Mononuclear cell (primary cell): ENCODE measurements at regions not wholly inside any gene's neighbourhood (a gene's known extent, or its start where the extent isn't known, plus 50 kb on each side); places are given as distances from the start of the nearest gene placed in this dataset.

ENCODE experiments used
- H3K27me3 ChIP-seq: 2 replicates; pipeline ENCODE4 v1.6.0; 2011; ENCODE audit warnings: low read length, control low read depth; ENCODE audit not compliant: insufficient read depth
- H3K4me1 ChIP-seq: 2 replicates; pipeline ENCODE4 v1.5.1; 2011; ENCODE audit warnings: mild to moderate bottlenecking, low read length, control low read depth; ENCODE audit not compliant: insufficient read depth
- H3K4me3 ChIP-seq: 2 replicates; pipeline ENCODE4 v1.5.1; 2011; ENCODE audit warnings: mild to moderate bottlenecking, low read length, moderate library complexity
- H3K9me3 ChIP-seq: 2 replicates; pipeline ENCODE4 v1.5.1; 2011; ENCODE audit warnings: low read depth, mild to moderate bottlenecking, control low read depth, low read length

DNA sequence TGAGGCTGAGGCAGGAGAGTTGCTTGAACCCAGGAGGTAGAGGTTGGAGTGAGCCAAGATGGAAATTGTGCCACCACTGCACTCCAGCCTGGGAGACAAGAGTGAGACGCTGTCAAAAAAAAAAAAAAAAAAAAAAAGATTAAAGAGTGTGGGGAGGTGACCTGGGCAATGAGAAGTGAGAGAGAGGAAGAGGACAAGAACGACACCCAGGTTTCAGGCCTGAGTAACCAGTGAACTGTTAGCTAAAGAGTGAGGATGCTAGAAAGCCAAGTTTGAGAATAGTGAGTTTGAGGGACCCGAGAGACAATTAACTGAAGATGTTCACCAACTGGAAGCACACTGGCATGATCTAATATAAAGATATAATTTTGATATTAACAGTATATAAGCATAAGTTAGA lies 85.4 kb upstream of the TNFAIP3 start:
- Histone ChIP-seq H3K4me3 (no peak overlapping the region), H3K27me3 (no peaks in the 10 kb centered on the region), H3K9me3 (no peaks in the 10 kb centered on the region), H3K4me1 (peaks cover 9% of the 10 kb centered on the region)

DNA sequence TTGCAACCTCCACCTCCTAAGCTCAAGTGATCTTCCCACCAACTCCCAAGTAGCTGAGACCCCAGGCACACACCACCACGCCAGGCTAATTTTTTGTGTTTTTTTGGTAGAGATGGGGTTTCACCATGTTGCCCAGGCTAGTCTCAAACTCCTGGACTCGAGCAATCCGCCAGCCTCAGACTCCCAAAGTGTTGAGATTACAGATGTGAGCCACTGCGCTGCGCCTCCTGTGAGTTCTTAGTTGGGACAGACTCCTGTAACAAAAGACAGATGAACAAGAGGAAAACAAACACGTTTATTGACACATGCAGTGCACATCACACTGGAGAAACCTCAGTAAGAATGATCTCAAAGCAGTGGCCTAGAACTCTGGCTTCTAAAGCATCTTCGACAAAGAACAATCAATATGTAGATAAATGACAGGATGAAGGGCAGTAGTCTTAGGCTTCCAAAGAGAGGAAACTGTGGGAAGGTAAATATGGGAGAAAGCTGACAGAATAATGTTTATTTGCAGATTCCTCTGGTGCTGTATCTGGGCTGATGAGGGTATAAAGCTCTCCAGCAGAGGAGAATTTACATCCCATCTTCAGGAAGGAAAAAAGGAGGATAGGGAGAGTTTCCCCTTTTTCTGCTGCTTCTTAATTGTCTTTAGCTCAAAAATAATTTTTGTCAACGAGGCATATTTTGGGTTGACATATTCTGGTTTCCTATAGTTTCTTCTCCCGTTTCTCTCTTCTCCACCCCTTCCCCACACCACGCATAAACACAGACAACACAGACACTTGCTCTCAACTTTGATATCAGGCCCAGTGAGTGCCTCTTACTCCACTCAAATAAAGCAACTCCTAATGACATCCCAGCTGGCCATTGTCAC lies 84.7 kb upstream of the TNFAIP3 start:
- no peaks in the 10 kb centered on the region for H3K27me3 ChIP-seq
- H3K9me3 ChIP-seq, result no peaks in the 10 kb centered on the region
- peaks cover 9% of the 10 kb centered on the region for H3K4me1 ChIP-seq
- H3K4me3 ChIP-seq, result no peak overlapping the region

DNA sequence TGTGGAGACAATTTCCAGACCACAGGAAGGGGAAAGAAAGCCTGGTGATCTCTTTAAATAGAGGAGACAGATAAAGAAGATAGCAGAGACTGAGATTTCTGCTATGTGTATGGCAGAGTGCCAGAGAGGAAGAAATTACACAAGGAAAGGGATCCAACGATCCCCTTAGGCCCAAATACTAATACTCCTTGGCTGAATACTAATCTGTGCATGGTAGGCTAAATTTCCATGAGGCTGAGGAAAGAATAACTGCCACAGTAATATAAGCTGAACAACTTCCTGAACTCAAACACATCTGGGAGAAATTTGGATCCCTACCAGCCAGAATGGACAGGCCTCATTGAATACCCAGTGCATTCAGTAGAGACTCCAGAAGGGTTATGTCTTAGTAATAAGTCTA lies 83.3 kb upstream of the TNFAIP3 start:
- no peak overlapping the region for H3K4me3 ChIP-seq
- H3K4me1 ChIP-seq, result peaks cover 7% of the 10 kb centered on the region
- no peaks in the 10 kb centered on the region for H3K9me3 ChIP-seq
- H3K27me3 ChIP-seq, result no peaks in the 10 kb centered on the region

DNA sequence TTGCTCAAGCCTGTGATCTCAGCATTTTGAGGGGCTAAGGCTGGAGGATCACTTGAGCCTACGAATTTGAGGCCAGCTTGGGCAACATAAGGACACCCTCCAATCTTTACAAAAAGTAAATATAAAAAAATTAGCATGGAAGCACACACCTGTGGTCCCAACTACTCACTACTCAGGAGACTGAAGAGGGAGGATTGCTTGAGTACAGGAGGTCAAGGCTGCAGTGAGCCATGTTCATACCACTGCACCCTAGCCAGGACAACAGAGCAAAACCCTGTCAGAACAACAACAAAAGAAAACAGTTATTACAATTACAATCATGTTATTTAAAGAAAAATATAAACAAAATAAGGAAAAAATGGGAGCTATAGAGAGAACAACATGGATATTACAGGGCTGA lies 82.5 kb upstream of the TNFAIP3 start:
- Histone ChIP-seq H3K4me3 (no peak overlapping the region), H3K4me1 (peaks cover 7% of the 10 kb centered on the region), H3K9me3 (no peaks in the 10 kb centered on the region), H3K27me3 (no peaks in the 10 kb centered on the region)

DNA sequence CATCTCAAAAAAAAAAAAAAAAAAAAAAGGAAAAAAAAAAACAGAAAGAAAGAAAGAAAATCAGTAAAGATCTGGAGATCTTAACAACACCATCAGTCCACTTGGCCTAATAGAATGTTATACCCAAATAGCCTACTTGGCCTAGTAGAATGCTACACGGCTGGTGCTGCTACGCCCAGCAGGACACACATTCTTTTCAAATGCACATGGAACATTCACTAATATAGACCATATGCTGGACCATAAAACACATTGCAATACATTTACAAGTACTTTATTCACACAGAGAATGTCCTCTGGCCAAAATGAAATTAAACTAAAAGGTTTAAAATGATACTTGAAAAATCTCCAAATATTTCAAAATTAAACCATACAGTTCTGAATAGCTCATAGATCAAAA lies 80.0 kb upstream of the TNFAIP3 start:
- no peaks in the 10 kb centered on the region for H3K9me3 ChIP-seq

DNA sequence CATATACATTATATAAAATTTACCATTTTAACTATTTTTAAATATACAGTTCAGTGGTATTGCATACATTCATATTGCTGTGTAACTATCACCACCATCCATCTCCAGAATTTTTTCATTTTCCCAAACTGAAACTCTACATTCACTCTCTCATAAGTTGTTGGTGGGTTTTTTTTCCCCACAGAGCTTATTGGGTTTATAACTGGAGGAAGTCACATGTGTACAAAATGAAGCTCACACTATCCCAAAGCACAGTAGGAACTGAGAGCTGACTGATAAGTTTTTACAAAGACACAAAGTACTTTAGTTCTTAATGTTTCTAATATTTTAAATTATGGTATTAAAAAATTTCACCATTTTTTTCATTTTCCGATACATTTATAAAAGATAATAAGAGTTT lies 78.8 kb upstream of the TNFAIP3 start:
- H3K4me3 ChIP-seq, result no peak overlapping the region
- peaks cover 28% of the 10 kb centered on the region for H3K4me1 ChIP-seq
- H3K9me3 ChIP-seq, result no peaks in the 10 kb centered on the region
- no peaks in the 10 kb centered on the region for H3K27me3 ChIP-seq

More for the DNA sequence above, 80.0 kb upstream of the TNFAIP3 start:
- H3K4me1 ChIP-seq, result peaks cover 24% of the 10 kb centered on the region
- no peaks in the 10 kb centered on the region for H3K27me3 ChIP-seq
- no peak overlapping the region for H3K4me3 ChIP-seq

DNA sequence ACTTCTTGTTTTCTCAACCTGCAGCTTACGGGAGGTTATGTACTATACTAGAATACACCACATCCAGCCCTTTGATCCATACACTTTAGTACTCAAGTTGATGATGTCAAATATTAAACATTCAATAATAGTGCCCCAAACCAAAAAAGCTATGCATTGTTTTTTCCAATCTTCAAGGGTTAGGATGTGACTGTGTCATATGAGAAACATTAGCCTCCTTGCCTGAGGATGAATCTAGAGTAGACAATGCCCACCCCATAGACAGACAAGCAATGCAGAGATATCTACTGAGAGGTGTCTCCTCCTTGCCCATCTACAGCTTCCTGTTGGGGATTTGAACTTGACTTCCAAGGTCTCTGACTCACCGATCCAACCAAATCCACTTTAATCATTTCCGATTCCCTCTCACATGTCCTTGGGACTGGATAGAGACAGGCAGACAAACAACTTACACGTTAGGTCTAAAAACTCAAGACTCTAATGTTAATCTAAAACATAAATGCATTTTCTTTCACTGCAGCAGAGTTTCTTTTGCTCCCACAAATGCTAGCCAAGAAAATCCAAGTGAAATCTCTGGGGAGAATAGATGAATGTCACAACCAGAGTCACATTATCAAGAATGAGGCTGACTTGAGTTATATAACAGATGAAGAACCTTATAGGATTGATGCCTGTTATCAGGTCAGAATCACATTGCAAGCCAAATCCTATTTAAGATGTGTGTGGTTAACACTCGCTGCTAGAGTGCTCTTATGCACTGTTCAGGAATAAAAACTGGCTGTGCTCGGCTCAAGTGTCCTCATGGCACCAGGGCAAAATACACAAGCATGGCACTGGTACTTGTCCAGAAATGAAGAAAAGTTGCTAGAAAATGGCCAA lies 75.5 kb upstream of the TNFAIP3 start:
- Histone ChIP-seq H3K9me3 (no peaks in the 10 kb centered on the region), H3K4me3 (no peak overlapping the region), H3K4me1 (peaks cover 37% of the 10 kb centered on the region), H3K27me3 (no peaks in the 10 kb centered on the region)

DNA sequence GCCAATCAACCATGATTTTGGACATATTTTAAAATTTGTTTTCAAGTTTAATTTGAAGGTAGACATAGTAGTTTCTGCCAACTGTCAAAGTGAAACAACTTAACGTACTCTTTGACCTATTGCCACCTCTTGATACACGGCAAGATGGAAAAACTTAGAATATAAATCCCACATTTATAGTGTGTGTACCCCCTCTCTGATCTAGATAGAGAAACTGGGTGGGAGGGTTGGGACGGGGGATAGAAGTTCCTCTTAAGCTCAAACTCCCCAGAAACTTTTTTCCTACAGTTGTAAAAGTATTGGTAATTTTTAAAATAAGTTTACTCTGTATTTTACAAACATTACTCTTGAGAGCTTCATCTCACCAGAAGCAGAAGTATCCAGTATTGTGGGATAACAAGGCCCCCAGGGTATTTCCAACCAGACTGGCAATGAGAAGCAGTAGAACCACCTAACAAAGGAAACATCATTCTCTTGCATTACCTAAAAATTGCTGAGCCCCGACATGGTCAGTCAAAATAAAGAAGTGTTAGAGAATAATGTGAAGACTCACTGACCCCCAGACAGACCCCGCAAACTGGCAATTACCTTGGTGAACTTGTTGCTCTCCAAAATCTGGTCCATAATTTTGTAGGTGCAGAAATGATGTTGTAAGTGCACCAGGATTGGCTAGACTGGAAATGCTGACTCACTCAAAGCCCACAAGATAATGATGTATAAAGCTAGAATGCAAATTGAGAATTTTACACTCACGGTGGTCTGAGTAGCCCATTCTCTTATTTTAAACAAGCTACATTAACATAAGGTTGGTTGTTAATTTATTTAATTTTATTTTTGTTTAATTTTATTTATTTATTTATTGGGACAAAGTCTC lies 74.7 kb upstream of the TNFAIP3 start:
- no peaks in the 10 kb centered on the region for H3K27me3 ChIP-seq
- H3K4me3 ChIP-seq, result no peak overlapping the region
- peaks cover 37% of the 10 kb centered on the region for H3K4me1 ChIP-seq
- no peaks in the 10 kb centered on the region for H3K9me3 ChIP-seq

DNA sequence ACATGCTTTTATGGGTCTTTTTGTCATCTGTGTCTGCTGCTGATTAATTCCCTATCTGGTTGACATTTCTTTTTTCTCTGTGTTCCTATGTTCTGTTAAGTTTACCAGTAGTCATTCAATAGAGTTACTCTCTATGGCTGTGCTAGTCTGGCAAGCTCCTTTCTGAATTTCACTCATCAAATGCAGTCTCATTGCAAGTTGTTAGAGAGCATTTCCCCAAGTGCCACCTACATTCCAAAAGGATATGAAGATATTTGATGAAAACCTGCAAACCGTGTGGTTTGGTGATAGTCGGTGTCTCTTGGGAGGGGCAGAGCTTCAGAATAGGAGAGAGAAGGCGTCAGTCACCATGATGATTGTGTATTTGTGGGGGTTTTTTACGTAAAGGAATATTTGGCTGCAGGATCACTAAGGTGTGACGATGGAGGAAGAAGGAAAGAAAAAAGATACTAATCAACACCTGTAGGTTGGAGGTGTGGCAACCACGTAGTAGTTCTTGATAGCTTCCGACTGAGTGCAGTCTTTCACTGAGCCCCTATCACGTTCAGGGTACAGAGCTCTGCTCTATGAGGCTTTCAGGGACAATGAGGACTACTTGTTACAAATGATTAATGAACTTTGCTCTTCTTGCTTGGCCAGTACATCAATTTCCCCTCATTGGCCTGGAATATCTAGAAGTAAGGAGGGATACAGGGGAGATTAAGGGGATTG lies 73.1 kb upstream of the TNFAIP3 start:
- Histone ChIP-seq H3K9me3 (no peaks in the 10 kb centered on the region), H3K4me1 (peaks cover 37% of the 10 kb centered on the region), H3K27me3 (no peaks in the 10 kb centered on the region), H3K4me3 (no peak overlapping the region)

DNA sequence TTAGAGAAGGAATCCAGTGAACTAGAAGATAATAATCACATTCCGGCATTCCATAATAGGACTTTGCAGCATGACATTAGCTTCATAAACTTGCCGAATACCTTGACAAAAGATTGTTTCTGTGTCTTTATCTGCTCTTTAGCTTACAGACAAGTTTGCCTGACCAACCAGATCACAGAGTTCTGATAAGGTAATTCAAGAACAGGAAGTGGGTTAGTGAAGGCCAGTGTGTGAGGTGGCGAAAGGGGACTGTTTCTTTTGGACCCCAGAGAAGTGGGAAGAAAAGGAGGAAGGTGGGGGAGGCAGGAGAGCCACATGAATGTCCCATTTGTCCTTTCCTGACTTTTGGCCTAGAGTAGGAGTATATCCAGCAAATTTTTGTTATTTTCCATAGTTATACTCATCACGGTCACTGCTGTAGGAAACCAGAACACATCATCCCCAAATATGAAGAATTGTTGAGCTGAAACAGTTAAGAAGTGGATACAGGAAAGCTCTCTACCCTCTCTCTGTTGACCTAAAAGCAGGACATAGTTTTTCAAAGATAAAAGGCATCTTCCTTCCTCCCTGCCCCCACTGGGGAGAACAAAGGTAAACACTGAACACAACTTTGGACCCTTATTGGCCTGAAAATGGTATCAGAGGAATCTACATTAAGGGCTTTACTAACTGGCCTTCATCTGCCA lies 72.4 kb upstream of the TNFAIP3 start:
- Histone ChIP-seq H3K9me3 (no peaks in the 10 kb centered on the region), H3K4me1 (peaks cover 42% of the 10 kb centered on the region), H3K4me3 (no peak overlapping the region), H3K27me3 (no peaks in the 10 kb centered on the region)

DNA sequence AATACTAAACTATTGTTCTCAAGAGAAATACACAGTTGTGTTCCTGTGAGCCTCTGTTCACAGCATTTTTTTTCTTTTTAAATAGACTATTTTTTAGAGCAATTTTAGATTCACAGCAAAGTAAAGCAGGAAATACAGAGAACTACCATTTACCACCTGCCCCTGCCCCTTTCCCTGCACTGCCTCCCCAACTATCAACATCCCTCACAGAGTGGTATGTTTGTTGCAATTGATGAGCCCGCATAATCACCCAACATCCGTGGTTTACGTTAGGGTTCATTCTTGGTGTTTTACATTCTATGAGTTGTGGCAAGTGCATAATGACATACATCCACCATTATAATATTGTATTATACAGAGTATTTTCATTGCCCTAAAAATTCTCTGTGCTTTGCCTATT lies 71.6 kb upstream of the TNFAIP3 start:
- H3K4me3 ChIP-seq, result no peak overlapping the region
- H3K27me3 ChIP-seq, result no peaks in the 10 kb centered on the region
- H3K9me3 ChIP-seq, result no peaks in the 10 kb centered on the region
- peaks cover 42% of the 10 kb centered on the region for H3K4me1 ChIP-seq

DNA sequence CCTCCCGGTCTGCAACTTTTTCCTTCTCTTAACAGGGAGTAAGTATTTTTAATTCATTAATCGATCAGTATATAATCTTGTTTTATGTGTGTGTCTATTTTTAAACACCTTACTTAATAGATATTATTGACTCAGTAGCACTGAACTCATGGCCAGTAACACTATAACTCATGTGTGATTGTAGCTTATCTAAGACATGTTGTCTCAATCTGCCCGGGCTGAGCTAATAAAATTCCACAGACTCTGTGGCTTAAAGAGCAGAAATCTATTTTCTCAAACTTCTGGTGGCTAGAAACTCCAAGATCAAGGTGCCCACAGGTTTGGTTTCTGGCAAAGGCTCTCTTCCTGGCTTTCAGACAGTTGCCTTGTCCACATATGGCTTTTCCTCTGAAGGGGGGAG lies 68.8 kb upstream of the TNFAIP3 start:
- peaks cover 25% of the 10 kb centered on the region for H3K4me1 ChIP-seq
- no peaks in the 10 kb centered on the region for H3K27me3 ChIP-seq
- H3K9me3 ChIP-seq, result no peaks in the 10 kb centered on the region
- no peak overlapping the region for H3K4me3 ChIP-seq

DNA sequence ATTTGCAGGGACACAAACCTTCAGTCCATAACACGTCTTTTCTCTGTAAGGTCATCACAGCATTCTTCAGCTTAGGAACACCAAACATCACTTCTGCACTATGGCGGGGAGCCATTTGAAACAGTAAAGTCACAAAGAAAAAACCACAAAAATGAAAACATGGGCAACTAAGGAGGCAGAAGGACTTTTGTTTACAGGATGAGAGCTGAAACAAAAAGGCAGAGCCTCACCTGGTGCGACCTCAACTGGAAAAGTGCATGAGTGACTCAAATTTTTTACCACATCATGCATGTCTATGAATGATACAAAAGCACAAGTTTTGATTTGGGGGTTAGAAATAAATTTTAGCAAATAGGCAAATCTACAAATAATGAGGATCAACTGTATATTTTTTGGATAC lies 68.2 kb upstream of the TNFAIP3 start:
- Histone ChIP-seq H3K27me3 (no peaks in the 10 kb centered on the region), H3K4me1 (peaks cover 25% of the 10 kb centered on the region), H3K4me3 (no peak overlapping the region), H3K9me3 (no peaks in the 10 kb centered on the region)
